HuH-7 (cell line): ENCODE measurements at regions not wholly inside any gene's neighbourhood (a gene's known extent, or its start where the extent isn't known, plus 50 kb on each side); places are given as distances from the start of the nearest gene placed in this dataset.

Source experiments
- DNase-seq: peaks from one replicate; pipeline ENCODE4 v3.0.0; 2011; ENCODE audit warnings: low spot score

DNA sequence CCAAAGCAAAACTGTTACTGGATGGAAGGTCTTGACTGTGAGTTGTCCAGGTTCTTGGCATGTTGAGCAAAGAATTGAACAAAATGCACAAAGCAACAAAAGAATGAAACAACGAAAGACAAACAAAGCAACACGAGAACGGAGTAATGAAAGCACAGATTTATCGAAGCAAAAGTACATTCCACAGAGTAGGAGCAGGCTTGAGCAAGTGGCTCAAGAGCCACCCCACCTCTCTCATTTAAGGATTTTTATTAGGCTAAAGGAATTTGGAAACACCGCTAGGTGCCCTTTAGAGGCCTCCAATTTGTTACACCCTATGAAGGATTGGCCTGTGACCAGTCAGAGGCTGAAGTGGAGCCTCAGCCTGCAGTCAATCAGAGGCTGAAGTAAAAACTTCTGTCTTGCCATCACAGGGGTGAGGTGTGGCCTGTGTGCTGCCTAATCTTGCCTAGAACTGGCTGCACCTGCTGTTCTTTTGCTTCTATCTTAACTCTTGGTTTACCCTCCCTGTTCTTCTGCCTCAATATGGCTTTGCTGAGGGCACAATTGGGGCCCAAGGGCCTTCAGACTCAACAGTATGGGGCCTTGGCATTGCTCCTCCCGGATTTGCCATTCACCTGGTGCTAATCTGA, 59.4 kb upstream of the FTH1 start:
- DNase-seq, result no peak

DNA sequence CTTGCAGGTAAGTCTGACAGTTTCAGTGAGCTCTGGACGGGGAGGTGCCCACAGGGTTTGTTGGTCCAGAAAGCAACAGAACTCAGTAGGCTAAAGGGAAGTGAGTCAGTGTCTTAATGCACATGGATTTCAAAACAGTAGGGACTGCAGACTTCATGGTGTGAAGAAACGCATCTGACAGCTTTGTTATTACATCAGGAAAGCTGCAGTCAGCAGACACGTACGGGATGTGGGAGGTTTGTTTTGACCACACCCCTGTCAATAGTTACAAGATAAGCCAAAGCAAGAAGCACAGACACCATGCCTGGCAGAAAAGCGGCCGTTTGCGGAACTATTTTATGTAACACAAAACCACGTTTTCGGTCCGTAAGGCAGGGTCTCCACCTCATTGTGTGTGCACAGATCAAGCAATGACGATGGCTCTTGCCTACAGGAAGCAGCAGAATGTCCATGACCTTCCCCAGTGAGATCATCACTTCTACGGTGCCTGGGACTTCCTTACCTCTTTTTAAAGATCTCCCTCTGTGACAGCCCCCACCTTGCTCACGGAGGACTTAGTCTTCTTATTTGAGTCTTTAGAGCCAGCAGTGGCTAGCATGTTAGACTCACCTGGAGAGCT, 58.2 kb upstream of the FTH1 start:
- DNase-seq, result peak; percentile 84

DNA sequence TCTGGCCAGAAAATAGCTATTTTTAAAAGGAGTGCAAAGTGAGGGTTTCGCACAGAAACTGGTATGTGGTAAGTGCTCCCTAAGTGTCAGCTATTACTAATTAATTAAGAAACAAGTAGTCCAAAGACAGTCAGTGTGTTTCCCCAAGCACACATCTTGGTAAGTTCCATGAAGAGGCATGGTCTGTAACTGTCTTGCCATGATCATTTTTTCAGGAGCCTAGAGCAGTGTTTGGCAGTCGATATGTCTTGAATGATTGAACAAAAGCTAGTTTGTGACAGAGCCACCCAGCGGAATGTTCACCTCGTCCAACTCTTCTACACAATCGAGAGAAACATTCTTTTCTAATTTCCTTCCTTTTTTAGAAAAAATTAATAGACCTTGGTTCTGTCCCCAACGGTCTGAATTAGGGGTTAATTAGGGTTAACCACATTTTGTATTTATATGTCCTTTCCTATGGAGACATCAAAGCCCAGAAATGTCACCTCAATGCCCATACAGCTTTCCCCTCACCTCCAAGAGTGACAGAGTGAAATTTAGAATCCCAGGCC, 57.6 kb upstream of the FTH1 start:
- DNase-seq, result no peak

DNA sequence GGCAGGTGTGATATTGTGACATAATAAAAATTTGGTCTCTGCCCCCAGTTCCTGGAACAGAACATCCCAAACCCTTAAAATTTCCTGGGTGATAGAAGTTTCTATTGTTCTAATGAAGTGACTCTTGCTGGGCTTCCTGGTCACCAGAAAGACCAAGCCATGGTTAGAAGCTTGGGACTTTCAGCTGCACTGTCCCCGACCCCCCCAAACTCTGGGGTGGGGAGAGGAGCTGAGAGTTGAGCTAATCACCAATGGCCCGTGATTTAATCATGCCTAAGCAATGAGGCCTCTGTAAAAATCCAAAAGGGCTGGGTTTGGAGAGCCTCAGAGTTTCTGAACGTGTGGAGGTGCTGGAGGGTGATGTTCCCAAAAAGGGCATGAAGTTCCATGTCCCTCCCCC, 54.8 kb upstream of the FTH1 start:
- no peak for DNase-seq

DNA sequence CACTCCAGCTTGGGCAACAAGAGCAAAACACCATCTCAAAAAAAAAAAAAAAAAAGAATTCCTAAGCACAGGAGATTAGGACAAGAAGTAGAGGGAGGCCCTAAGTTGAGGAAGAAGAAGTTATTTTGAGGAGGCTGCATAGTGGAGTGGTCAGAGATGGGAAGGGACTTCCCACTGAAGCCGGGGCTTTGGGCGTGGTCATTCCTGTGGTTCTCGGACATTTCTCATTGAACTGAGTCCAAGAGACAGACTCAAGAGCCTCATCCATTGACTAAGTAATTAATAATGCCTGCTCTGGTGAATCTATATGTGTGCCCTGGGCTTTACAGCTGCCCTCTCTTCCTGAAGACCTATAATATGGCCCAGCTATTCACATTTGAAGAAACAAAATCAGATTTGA, 53.2 kb upstream of the FTH1 start:
- DNase-seq, result no peak

DNA sequence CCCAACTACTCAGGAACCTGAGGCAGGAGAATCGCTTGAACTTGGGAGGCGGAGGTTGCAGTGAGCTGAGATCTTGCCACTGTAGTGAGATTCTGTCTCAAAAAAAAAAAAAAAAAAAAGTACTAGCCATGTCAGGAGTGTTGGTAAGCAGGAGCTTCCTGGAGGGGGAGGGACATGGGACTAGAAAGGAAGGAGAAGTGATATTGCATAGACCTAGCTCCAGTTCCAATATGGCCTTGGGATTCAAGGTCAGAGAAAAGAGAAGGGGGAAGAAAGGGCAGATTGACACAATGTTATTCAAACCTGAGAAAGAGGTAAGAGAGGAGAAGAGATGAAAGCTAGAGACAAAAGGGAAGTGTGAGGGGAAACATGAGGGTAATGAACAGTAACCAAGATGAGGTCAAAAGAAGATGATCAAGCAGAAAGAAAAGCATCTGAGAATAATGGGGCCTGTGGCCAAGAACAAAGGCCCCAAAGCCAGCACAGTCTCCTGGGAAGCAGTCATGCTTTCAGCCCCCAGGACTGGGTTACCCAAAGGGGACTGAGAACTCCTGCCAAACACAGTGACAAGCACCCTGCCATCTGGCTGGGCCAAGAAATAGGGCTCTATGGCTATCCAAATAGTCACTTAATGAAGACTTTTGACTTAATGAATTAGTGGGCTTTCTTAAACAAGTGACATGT, 51.7 kb upstream of the FTH1 start:
- no peak for DNase-seq

DNA sequence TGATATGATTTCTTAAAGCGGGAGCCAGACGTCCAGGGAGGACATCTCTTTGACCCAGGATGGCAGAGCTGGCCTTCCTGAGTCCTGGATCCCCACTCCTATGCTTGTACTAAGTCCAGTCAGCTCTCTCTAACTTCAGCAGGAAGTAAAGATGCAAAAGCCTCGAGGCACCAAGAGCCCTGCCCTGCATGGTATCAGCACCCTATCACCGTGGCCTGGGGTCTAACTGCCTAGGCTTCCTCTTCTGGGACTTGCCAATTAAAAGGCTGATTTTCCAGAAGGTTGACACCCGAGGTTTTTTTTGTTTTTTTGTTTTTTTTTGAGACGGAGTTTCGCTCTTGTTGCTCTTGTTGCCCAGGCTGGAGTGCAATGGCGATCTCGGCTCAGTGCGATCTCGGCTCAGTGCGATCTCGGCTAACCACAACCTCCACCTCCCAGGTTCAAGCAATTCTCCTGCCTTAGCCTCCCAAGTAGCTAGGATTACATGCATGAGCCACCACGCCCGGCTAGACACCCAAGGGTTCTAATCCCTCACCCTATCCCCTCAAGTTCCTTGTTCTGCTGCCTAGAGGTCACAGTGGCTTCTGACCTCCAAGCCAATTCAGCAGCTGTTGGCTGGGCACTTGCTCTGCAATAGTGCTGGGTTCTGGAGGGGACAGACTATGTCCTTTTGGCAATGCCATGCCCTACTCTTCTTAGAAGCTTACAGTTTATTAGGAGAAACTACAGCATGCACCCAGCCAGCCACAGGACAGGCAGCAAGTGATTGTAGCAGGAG, 50.6 kb upstream of the FTH1 start:
- DNase-seq, result no peak
